Activated CD8-positive, alpha-beta memory T cell treated with anti-CD3 and anti-CD28 coated beads, Interleukin-2, amount 50 U/mL, for 4 hours (primary cell): ENCODE measurements at regions not wholly inside any gene's neighbourhood (a gene's known extent, or its start where the extent isn't known, plus 50 kb on each side); places are given as distances from the start of the nearest gene placed in this dataset.
"Not testable (repeated sequence)": the region's sequence is repeated elsewhere in the genome, so short reads cannot be mapped to it uniquely, and the experiment has no call there.

Experiments used
- DNase-seq: peaks from one replicate; pipeline ENCODE4 v3.0.0-alpha.2; 2020

DNA sequence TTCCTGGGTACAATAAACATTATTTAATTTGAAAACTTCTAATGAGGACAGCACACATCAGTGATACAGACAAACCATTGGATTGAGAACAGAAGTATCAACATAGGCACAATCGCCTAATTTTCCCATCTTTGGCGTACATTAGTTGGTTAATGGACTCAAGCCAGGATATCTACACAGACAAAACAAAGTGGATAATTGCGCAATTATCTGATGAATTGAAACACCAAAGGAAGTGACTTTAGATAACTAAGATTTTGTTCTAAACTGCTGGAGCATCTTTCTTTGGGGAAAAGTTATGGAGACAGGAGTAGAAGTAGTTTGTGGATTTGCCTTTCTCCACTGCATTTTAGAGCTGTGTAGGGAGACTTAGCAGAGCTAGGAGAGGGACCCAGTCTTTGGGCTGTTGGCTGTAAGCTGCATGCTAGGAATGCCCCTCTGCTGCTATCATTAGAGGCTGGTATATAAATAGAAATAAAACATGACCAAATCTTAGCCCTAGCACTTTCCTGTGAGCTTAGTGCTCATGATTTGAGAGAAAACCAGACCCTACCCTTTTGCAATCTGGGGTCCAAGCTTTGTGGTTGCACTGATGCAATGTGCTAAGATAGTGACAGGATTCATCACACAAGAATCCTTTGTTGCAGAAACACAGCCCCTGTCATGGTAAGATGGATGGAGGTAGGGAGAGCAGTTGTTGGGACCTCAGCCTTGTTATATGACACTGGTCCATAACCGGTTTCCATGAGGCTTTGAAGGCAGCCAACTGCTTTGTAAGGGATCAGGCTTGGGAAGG lies 264.5 kb upstream of the PIK3C3 start:
- DNase-seq = no peak

DNA sequence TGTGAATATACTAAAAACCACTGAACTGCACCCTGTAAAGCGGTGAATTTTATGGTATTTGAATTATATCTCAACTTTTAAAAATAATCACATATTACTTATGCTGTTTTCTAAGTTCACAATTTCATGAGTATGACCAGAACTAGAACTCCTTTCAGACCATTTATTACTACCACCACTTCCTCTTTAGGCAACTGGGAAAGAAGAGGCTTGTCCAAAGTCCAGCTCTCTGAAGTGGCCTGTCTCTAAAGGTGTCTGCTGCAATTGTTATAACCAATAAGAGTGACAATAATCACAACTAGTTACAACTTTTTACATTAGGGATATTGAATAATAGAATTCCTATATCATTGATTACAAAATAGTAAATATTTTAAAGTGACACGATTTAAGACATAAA lies 267.9 kb upstream of the PIK3C3 start:
- DNase-seq = no peak

DNA sequence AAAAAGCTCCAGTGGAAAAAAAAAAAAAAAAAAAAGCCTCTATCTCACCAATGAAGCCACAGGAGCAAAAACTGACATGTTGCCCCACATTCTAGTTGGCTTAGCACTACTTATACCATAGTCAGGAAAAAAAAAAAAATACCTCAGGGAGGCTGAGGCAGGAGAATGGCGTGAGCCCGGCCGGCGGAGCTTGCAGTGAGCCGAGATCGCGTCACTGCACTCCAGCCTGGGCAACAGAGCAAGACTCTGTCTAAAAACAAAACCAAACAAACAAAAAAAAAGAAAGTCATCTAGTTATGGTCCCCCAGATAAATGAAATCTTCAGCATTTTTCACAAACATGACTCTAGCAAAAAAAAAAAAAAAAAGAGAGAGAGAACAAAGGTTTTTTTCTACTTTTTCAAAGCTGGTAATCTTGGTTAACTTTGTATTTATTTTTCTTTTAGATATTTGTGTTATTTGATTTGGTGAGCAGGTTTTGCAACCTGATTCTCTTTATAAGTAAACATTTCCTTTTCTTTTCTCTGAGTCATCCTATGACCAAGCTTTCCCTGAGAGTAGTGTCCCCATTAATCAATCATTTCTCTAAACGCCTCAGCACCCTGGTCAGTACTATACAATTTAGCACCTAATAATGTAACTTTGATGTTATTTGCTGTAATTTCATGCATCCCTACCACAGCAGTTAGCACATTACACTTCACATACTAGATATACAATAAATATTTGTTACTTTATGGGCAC lies 273.7 kb upstream of the PIK3C3 start:
- DNase-seq = no peak

DNA sequence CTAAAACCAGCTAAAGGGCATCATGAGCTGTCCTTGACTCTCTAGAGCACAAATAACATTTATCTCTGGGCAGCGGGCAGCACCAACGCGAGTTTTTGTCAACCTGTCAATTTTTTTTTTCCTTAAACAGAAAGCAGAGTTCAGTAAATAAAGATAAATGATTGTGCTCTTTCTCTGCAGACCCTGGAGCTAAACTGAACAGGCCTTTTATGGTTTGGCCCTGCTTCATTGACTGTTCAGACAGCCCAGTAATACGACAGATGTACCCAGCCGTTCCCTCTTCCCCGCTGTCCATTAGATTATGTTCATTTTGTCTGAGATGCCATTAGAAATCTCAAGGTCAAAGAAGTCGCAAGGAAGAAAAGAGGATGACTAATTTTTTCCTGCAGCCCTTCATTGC lies 280.5 kb upstream of the PIK3C3 start:
- no peak for DNase-seq

DNA sequence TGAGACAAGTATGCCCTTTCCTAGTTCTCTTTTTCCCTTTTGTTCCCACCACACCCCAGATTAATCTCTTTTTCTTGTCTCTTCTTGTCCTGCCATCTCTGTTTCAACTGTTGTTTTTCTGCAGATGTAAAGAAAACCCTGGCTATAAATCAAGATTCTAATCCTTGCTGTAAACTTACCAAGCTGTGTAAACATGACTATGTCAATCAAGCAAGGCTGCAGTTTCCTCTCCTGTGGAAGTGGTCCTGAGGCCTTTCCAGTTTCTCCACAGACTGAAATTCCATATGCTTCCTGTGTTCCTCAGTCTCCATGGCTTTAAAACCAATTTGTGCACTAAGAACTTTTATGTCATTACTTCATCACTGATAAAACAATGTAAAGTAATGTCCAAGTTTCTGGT lies 288.8 kb upstream of the PIK3C3 start:
- DNase-seq = no peak

DNA sequence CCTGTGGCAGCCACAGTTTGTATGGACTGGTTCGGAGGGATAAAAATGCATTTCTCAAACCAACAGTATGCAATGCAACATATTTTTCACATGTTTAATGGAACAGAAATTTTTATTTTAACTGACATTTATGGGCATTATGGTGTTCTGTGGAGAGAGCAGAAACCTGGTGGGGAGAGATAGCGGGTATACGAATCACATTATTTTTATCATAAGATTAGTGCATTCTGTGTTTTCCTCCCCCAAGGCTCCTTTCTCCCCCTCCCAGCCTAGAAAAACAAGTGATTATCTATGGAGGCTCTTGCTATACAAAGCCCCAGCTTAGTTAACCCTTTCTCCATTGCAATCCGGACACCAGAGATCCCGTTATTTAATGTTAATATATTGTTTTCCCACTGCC lies 289.8 kb upstream of the PIK3C3 start:
- DNase-seq = no peak

DNA sequence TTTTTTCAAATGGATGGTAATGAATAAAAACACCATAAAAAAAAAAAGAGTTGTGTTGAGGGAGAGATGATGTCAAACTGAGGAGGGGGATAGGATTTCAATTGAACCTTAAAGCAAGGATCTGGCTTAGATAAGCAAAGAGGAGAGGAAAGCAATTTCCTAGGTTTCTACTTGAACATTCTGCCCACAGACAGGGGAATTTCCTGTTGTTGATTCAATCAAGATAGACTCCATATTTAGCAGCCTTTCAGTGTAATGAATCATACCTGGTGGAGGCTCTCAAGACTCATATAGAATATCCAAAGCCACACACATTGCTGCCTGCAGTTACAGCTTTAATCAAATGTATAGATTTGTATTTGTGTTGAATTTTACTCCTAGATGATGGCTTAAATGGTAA lies 294.4 kb upstream of the PIK3C3 start:
- no peak for DNase-seq

DNA sequence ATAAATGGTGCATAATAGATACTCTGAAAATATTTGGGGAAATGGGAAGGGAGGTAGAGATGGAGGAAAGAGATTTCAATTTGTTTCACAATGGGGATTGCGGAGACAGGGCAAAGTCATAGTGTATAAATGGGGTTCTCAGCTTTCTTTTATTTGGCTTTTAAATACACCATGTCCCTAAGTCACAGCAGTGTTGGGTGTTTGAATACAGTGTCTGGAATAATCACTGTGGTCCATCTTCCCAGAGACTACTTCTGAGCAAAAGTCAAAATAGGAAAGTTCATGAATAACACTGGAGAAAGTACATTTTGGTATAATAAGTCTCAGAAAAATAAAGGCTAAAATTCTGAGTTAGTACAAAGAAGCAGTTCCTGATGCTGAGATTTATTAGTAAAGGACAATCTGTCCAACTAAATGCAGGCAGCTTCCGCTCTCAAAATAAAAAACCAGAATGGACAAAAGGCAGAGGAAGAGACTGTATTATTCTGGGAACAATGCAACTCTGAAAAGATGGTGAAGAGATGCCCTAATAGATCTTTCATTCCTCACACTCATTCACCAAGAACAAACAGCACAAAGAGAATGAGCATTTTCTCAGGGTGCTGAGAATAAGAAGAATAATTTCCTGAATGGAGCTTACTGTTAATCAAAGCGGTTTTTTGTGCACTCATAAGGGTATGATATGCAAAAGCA lies 295.4 kb upstream of the PIK3C3 start:
- DNase-seq = no peak

DNA sequence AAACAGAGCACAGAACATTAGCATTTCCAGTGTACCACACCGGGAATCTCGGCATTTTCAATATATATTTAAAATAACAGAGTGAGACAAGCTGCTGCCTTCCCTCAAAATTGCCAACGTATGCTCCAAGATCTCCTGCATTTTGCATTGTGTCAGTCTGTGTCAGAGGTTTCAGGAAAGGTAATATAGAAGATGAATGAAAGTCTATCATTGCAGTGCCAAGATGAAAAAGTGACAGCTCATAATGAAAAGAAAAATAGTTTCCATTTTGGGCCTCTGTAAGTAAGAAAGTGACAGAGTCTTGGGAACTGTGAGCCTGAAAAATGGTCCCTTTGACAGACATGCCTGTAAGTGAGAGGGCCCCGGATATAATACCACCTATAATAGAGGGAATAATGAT lies 297.8 kb upstream of the PIK3C3 start:
- DNase-seq = no peak

DNA sequence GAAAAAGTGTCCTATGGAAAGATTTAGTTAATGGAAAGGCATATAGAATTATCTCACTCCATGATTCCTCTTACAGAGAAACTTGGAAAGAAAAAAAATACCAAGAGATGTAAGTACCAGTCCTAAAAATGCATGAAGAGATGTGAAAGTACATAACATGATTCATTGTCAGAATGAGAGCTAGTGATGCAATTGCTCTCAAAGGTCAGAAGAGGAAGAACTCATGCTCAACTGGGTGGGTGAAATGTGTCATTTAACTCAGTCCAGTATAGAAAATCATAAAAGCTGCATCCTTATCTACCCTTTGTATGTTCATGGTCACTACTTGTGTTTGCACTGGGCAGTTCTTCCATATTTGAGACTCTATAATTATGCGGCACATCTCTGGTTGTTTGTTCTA lies 300.0 kb upstream of the PIK3C3 start:
- no peak for DNase-seq

DNA sequence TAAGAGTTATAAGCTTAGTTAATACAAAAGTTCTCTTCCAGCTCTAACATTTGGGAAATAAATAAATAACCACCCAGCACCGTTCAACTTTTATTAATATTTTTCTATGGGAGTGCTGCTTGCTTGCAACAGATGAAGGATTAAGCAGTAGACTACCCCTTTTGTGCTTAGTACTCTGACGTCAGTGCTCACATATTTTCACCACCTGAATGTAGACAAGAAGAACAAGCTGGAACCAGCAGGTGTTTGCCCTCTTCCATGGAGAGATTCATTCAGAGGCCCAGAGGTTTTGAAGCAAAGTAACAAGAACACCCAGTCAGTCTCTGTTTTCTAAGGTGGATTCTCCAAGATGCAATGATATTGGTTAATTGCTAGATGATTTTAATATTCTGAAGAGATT lies 307.1 kb upstream of the PIK3C3 start:
- DNase-seq = no peak

DNA sequence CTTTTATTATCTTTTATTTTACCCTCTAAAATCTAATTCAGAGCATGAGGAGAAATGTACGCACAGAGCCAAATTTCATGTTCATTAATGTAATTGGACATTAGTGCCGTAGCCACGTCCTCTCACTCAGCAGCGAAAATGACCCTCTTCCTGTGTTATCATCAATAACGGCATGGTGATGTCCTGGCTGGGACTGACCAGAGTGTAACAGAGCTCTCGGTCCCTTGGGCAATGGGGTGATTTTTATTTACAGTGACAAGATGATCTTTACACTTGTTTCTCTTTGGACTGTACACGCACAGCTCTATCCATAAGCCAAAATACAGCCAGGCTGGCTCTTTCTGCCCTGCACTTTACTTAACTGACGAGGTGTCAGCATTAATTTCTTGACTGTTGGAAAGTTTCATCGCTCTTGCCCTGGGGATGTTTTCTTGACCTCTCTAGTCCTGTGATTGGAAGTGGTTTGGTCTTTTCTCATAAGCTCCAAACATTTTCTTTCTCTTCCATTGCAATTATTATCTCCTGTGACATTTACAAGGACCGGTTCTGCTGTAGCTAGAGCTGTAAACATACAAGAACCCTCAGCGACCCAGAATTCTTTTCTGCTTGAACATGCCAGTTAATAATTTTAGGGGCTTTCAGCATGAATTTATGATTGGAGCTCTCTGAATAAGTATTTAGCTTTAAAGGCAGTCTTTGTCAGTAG lies 308.0 kb upstream of the PIK3C3 start:
- DNase-seq = no peak

DNA sequence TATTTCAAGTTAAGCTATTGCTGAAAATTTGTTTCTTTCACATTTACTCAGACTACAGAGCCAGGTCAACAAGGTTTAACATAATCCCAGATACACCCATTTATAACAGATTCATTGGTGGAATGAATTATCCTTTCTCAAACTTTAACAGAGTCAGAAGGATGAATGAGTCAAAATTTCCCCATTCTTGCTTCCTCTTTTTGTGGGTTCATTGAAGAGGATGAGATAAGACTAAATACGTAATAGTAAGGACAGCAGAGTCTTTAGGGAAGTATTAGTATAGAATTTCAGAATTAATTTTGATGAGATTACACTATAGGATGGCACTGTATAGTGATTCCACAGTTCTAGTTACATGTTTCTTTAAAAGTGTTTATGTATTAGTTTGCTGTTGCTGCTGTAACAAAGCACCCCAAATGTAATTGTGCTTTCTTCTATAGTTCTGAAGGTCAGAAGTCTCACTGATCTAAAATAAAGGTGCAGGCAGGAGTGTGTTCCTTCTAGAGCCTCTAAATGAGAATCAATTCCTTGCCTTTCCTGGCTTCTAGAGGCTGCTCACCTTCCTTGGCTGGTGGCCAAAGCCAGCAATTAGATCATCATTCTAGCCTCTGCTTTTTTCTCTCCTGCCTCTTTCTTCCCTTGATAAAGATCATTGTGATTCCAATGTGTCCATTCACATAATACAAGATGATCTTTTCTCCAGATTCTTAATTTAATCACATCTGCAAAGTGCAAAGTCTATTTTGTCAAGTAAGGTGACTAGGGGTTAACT lies 309.3 kb upstream of the PIK3C3 start:
- DNase-seq = no peak

DNA sequence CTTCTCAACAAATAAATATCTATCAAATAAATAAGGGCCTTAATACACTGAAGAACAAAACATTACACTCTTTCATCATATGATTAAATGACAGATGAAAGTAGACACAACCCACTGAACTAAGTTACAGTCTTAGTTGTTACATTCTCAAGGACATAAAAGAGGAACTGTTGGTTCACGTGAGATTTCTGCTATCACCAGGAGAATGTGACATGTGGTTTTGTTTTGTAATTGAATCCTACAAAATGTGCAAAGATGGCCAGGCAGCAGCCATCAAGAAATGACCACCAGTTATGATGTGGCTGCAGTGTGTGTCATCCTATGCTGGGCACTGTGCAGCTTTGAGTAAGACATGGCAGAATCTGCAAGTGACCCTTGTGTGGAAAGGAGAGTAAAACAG lies 310.6 kb upstream of the PIK3C3 start:
- no peak for DNase-seq

DNA sequence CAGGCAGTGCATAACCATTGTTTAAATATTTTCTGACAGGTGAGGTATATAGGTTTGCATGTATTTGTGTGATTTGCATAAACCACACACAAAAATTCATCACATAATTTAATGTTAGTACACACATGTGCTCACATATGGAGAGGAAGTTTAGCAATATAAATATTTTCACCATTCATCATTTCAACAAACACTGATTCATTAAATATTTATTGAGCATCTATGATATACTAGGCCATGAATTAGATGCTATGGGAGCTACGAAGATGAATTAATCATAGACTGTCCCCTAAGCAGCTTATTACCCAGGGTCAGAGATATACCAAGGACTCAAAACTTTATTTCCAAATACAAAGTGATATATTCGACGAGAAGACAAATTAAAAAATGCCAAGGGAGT lies 311.6 kb upstream of the PIK3C3 start:
- no peak for DNase-seq

DNA sequence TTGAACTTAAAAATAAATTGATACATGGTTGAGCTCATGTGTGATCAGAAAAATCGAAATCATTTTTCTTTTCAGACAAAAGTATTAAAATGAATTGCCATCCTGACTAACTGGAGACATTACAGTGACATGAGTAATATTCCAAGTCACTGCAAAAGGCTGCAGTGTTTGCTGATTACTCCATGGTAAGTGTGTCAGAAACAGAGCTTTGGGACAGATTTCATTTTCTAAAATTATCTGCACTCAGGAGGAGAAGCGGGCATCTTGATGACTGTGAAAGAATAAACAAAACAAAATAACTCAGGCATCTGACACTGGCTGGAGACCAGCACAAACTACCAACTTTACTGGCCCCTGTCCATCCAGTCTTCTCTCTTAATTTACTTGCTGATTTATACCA lies 312.3 kb upstream of the PIK3C3 start:
- no peak for DNase-seq

DNA sequence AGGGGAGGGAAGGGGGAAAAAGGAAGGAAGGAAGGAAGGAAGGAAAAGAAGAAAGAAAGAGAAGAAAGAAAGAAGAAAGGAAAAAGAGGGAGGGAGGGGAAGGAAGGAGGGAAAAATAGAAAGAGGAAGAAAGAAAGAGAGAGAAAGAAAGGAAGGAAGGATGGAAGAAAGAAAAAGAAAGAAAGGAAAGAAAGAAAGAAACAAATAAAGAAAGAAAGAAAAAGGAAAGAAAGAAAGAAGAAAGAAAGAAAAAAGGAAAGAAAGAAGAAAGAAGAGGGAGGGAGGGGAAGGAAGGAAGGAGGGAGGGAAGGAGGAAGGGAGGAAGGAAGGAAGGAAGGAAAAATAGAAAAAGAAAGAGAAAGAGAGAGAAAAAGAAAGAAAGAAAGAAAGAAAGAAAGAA lies 315.8 kb upstream of the PIK3C3 start:
- DNase-seq = no peak

DNA sequence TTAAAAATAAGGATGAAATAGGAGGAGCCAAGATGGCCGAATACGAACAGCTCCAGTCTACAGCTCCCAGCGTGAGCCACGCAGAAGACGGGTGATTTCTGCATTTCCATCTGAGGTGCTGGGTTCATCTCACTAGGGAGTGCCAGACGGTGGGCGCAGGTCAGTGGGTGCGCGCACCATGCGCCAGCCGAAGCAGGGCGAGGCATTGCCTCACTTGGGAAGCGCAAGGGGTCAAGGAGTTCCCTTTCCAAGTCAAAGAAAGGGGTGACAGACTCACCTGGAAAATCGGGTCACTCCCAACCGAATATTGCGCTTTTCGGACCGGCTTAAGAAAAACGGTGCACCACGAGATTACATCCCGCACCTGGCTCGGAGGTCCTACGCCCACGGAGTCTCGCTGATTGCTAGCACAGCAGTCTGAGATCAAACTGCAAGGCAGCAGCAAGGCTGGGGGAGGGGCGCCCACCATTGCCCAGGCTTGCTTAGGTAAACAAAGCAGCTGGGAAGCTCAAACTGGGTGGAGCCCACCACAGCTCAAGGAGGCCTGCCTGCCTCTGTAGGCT lies 323.2 kb upstream of the PIK3C3 start:
- not testable (repeated sequence) for DNase-seq

DNA sequence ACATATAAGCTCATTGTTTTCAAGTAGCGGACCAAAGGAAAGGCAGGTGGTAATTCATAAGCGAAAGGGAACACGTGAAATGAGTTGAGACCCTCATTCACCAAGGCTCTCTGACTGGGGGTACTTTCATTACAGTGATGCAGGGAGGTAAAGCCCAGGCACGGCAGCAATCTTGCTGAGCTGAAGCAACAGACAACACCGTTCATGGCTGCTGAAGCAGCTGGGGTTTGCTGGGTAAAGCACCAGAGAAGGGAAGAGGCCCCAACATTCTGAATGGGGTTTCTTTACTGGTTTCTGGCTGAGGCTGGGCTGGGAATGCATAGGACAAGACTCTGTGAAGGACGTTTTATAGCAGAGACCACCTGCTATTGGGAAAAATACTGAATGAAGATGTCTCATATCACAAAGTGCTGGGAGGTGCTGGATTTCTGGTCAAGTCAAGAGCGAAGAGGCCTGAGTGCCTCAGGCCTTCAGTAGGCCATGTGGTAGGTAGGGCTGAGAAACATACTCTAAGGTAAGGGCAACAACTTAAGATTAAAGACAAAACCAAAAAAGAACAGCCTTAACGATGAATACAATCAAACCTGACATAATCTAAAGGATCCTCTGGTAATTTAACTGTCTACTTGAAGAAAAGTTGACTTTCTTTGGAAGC lies 324.7 kb upstream of the PIK3C3 start:
- DNase-seq = no peak

DNA sequence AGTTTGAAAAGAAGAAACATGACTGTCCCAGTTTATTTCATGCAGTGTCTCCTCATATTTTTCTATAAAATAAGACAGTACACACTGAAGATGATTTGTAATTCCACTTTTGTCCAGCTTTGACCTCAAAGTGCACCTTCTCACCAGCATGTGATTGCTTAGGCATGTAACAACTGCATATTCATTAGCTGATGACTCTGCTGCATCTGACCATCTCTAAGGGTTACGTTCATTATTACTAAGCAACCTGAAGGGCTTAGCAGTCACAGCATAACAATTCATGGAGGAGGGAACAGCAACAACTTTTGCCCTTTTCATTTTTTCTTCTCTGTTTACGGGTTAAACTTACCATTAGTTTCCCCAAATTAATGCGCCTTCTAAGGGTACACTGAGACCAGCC lies 330.6 kb upstream of the PIK3C3 start:
- no peak for DNase-seq

DNA sequence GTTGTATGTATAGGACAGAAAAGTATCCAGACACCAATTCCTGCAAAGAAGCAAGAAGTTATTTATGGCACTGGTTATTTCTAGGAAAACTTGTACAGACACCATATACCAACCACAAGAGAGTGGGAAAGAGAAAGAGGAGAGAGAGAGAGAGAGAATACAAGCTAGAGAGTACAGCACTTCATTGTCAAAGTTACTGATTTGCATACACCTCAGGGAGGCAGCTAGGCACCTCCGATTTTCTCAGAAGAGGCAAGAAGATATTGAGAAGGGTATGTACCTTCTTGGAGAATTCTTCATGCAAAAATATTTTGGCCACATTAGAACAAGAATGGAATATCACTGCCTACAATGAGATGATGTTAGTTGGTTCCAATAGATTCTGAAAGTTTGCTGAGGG lies 333.9 kb upstream of the PIK3C3 start:
- no peak for DNase-seq

DNA sequence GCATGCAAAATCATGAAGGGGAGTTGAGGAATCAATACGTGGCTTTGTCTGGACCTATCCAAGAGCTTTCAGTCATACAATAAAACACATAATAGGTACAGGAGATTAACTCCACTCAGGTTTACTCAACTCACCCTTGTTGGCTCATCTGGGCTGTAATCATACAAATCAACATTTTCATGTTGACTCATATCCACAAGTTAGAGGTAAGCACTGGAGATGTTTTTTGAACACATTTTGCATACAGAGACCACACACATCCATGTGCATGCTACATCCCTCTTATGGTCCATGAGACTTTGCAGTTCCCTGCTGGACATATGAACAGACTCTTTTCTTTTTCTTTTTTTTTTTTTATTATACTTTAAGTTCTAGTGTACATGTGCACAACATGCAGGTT lies 336.9 kb upstream of the PIK3C3 start:
- DNase-seq = no peak
